Testis (tissue), 2 donors: ENCODE measurements at regions not wholly inside any gene's neighbourhood (a gene's known extent, or its start where the extent isn't known, plus 50 kb on each side); places are given as distances from the start of the nearest gene placed in this dataset.

Experiments
- DNase-seq: peaks from one replicate; pipeline ENCODE4 v3.0.0-alpha.2; 2019
- H3K27ac ChIP-seq, 2 donors: fragments of 200-600 bp; sonication (generic); one replicate each; pipeline ENCODE4 v1.5.1; 2019
- H3K27me3 ChIP-seq: fragments of 200-600 bp; sonication (generic); one replicate; pipeline ENCODE4 v1.5.1; 2019
- H3K36me3 ChIP-seq: fragments of 200-600 bp; sonication (generic); one replicate; pipeline ENCODE4 v1.5.1; 2017; ENCODE audit warnings: low read depth; ENCODE audit errors: missing control alignments
- H3K4me1 ChIP-seq: fragments of 200-600 bp; sonication (generic); one replicate; pipeline ENCODE4 v1.5.1; 2019
- H3K4me3 ChIP-seq, 2 donors: fragments of 200-600 bp; sonication (generic); one replicate each; pipeline ENCODE4 v1.5.1; 2017 to 2019
- H3K9me3 ChIP-seq: fragments of 200-600 bp; sonication (generic); one replicate; pipeline ENCODE4 v1.5.1; 2017
- POLR2A ChIP-seq: fragments of 450-650 bp; IDR thresholded peaks from one replicate; pipeline ENCODE4 v1.6.1; 2017; ENCODE audit warnings: antibody characterized with exemption, mild to moderate bottlenecking, moderate library complexity
- WGBS, 2 donors: methylation state at CpG; one replicate each; pipeline ENCODE4 v1.1.5; 2018; 5-methylcytosine and 5-hydroxymethylcytosine counted together
- intact Hi-C: fragments of 100-400 bp; cut with DNase I; formaldehyde crosslinking; loops from one replicate; pipeline ENCODE4 v1.15.1; 2023; ENCODE audit warnings: low total_unique reads
- TF ChIP-seq, protein P1 (sequence below), 3 experiments: fragments of 450-650 bp in 2 of 3; fragments of 200-600 bp in 1 of 3; sonication (generic) in 1 of 3; IDR thresholded peaks; one replicate each; pipeline ENCODE4 v1.5.1; 2016 to 2019; ENCODE audit warnings: antibody characterized with exemption in 3 of 3, mild to moderate bottlenecking in 2 of 3, moderate library complexity in 1 of 3

DNA sequence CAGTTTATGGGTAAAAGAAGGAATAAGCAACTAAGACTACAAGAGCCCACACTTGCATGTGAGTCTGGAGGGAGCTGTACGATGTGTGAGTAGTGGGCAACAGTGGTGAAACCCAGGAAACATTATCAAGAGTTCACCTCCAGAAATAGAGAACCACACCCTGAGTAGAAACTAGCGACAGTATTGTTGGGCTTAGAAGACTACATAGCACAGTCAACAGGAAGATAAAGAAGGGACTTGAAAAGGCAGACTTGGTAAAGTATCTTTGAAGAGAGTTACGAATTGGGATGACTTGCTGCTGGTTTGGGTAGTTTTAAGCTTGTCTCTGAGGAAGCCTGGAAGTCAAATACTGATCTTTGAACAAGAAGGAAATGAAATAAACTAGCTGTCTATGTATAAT is 223.2 kb upstream of the GNAI1 start:
- Histone ChIP-seq H3K4me1 (no peaks in the 10 kb centered on the region), H3K27me3 (no peaks in the 10 kb centered on the region), H3K9me3 (no peaks in the 10 kb centered on the region), H3K36me3 (no peaks in the 10 kb centered on the region), H3K27ac (no peak overlapping the region), H3K4me3 (no peak overlapping the region)
- TF ChIP-seq POLR2A = no peak
- TF ChIP-seq, protein P1, sequence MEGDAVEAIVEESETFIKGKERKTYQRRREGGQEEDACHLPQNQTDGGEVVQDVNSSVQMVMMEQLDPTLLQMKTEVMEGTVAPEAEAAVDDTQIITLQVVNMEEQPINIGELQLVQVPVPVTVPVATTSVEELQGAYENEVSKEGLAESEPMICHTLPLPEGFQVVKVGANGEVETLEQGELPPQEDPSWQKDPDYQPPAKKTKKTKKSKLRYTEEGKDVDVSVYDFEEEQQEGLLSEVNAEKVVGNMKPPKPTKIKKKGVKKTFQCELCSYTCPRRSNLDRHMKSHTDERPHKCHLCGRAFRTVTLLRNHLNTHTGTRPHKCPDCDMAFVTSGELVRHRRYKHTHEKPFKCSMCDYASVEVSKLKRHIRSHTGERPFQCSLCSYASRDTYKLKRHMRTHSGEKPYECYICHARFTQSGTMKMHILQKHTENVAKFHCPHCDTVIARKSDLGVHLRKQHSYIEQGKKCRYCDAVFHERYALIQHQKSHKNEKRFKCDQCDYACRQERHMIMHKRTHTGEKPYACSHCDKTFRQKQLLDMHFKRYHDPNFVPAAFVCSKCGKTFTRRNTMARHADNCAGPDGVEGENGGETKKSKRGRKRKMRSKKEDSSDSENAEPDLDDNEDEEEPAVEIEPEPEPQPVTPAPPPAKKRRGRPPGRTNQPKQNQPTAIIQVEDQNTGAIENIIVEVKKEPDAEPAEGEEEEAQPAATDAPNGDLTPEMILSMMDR (IDR thresholded peaks at IDR 0.05) = no peak
- 77 to 86% methylated on average over 3 of the region's 3 CpGs for WGBS, 2 donors
- intact Hi-C loops = no loop called here
- no peak for DNase-seq

GRCh38 chr7:79909176-79909575 is 225.5 kb upstream of the GNAI1 start:
- Histone ChIP-seq H3K4me3 (no peak overlapping the region), H3K27ac (no peak overlapping the region), H3K36me3 (no peaks in the 10 kb centered on the region), H3K4me1 (no peaks in the 10 kb centered on the region), H3K27me3 (no peaks in the 10 kb centered on the region), H3K9me3 (no peaks in the 10 kb centered on the region)
- TF ChIP-seq POLR2A = no peak
- TF ChIP-seq, protein P1 (IDR thresholded peaks at IDR 0.05) = no peak
- intact Hi-C loops = no loop called here
- DNase-seq = no peak
- 89 to 93% methylated on average over 6 of the region's 6 CpGs for WGBS, 2 donors

- H3K27ac ChIP-seq = no peak overlapping the region
- no peak overlapping the region for H3K4me3 ChIP-seq
- no peaks in the 10 kb centered on the region for H3K27me3 ChIP-seq
- DNase-seq = no peak
- no peaks in the 10 kb centered on the region for H3K9me3 ChIP-seq
- intact Hi-C loops = no loop called here
- H3K4me1 ChIP-seq = no peaks in the 10 kb centered on the region
- no peak for TF ChIP-seq POLR2A
- TF ChIP-seq, protein P1 (IDR thresholded peaks at IDR 0.05) = no peak
- no peaks in the 10 kb centered on the region for H3K36me3 ChIP-seq
Observed at GRCh38 chr7:79897166-79897565, 237.5 kb upstream of the GNAI1 start.

DNA sequence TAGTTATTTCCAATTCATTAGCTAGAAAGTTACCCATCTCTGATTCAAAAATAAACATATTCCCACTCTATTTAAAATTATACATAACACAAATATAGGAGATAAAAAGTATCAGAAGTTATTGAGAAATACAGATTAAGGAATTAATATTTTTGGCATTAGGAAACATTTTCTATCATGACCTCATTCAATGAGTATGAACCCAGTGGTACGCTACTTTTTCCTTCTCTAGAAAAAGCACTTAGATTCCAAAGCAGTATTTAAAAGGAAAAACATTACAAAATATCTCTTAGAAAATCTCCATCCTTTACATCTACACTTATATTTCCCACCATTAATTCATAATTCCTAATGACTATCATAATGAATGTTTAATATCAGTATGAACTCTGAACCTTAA is 240.6 kb upstream of the GNAI1 start:
- Histone ChIP-seq H3K27ac (no peak overlapping the region), H3K4me1 (no peaks in the 10 kb centered on the region), H3K9me3 (no peaks in the 10 kb centered on the region), H3K4me3 (no peak overlapping the region), H3K36me3 (no peaks in the 10 kb centered on the region), H3K27me3 (no peaks in the 10 kb centered on the region)
- 91 to 95% methylated on average over 1 of the region's 1 CpG for WGBS, 2 donors
- TF ChIP-seq, protein P1 (IDR thresholded peaks at IDR 0.05) = no peak
- TF ChIP-seq POLR2A = no peak
- no peak for DNase-seq
- intact Hi-C loops = no loop called here

DNA sequence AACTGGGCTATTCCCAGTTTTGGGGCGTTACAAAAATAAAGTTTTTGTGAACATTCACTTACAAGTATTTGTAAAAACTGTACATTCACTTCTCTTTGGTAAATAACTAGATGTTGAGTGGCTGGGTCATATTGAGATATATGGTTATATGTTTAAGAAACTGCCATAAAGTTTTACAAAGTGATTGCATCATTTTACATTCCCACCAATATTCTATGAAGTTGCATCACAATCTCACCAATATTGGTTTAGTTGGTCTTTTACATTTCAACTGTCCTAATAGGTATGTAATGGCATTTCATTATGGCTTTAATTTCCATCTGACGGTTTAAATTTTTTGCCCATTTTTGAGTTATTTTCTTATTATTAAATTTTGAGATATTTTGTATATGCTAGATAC is 251.7 kb upstream of the GNAI1 start:
- intact Hi-C loops = no loop called here
- Histone ChIP-seq H3K36me3 (no peaks in the 10 kb centered on the region), H3K4me3 (no peak overlapping the region), H3K27me3 (no peaks in the 10 kb centered on the region), H3K27ac (no peak overlapping the region), H3K9me3 (no peaks in the 10 kb centered on the region), H3K4me1 (no peaks in the 10 kb centered on the region)
- 90 to 95% methylated on average over 2 of the region's 2 CpGs for WGBS, 2 donors
- TF ChIP-seq, protein P1 (IDR thresholded peaks at IDR 0.05) = no peak
- TF ChIP-seq POLR2A = no peak
- no peak for DNase-seq
